HG03095 (cell line): ENCODE measurements at regions not wholly inside any gene's neighbourhood (a gene's known extent, or its start where the extent isn't known, plus 50 kb on each side); places are given as distances from the start of the nearest gene placed in this dataset.

ENCODE experiments used
- ATAC-seq: cut with Tn5 transposase; IDR thresholded peaks from one replicate; pipeline ENCODE4 v1.9.1; 2021; ENCODE audit warnings: moderate library complexity; ENCODE audit not compliant: unreplicated experiment

GRCh38 chr1:82555501-82555900 lies 754.8 kb downstream of the ADGRL2 start:
- ATAC-seq: no peak

DNA sequence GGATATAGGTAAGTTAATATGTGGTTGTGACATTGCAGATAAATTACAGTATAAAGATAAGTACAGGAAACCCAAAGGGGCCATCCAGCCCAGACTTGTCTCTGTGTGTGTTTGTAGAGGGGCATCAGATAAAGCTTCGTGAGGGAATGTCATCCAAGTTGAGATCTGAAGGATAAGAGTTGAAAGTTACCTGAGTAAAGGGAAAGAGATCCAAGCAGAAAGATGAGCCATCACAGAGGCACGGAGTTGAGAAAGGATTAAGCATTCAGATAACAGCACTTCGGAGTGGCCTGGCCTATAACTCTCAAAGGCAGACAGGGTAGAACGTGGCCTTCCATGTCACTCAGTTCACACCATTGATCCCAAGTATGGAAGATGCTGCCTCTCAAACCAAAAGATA lies 749.1 kb downstream of the ADGRL2 start:
- no peak for ATAC-seq

- no peak for ATAC-seq
Measured at GRCh38 chr1:82542766-82543165, 742.0 kb downstream of the ADGRL2 start.

DNA sequence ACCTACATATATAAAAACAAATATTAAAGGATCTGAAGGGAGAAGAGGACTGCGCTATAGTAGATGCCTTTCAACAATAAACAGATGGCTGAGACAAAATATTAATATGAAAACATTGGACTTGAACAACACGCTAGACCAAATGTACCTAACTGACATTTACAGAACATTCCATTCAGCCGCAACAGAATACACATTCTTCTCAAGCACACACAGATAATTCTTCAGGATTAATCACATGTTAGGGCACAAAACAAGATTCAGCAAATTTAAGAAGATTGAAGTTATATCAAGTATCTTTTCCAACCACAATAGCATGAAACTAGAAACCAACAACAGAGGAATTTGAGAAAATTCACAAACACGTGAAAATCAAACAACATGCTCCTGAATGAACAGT lies 741.4 kb downstream of the ADGRL2 start:
- ATAC-seq: no peak

- no peak for ATAC-seq
Measured at GRCh38 chr1:82540006-82540405, 739.3 kb downstream of the ADGRL2 start.

DNA sequence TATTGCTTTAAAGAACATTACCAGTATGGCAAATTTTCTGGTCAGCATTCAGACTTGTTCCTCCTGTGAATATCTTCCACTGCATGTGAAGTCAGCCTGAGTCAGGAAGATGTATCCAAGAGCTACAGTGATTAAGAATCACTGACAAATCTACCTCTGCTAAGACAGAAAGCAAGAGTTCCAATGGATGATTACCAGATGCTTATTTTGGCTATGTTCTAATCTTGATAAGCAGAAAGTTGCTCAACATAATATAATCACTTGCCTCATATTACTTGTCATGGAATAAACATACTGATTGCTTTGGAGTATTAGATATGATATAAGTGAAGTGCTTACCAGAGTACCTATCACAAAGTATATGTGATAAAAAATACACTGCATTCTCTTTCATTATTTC lies 738.1 kb downstream of the ADGRL2 start:
- ATAC-seq: no peak

DNA sequence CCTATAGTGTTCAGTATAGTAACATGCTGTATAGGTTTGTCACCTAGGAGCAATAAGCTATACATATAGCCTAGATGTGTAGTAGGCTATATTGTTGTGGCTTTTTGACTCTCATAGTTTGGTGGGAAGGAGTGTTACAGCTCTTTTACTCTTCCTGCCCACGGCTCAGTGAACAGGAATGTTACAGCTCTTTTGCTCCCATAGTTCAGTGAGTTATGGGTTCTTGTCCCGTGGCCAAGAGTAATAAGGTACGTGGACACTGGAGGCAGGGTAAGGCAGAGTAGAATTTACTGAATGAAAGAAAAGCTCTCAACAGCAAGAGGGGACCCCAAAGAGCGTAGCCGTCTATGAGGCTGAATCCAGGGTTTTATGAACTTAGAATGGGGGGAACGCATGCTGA lies 734.3 kb downstream of the ADGRL2 start:
- ATAC-seq: no peak

DNA sequence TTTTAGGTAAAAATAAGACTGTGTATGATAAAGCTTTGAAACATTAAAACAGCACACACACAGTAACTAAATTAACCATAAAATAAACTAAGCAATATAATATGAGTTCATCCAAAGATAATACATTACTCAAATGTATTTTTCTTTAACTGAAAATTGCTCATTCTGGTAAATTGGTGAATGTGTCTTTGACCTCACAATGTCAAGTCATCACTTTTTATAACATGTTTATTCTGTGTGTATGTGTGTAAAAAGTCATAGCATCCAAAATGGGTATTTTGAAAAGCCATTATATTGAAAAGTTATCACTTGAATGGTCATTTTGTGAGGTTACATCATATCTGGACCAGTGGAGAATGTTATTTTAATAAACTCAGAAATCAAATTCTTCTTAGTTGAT lies 724.6 kb downstream of the ADGRL2 start:
- ATAC-seq: no peak

GRCh38 chr1:82520611-82521010 lies 719.9 kb downstream of the ADGRL2 start:
- ATAC-seq: no peak

GRCh38 chr1:82517586-82517985 lies 716.9 kb downstream of the ADGRL2 start:
- ATAC-seq: no peak

DNA sequence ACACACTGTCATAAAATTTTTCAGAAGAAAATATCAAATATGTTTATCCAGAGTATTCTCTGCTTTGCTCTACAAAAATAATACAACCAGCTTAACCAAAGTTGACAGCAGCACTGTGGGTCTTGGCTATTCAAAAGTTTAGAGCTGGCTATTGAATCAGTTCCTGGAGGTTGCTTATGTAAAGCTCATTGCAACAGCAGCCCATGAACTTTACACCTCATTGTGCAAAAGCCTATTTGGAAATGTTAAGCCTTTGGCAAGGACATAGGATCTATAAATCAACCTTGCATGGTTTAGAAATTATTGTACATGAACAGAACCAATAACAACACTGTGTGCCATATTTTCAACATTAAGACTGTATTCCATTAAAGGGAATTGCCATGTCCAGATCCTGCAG lies 714.9 kb downstream of the ADGRL2 start:
- no peak for ATAC-seq

GRCh38 chr1:82511441-82511840 lies 710.7 kb downstream of the ADGRL2 start:
- no peak for ATAC-seq

DNA sequence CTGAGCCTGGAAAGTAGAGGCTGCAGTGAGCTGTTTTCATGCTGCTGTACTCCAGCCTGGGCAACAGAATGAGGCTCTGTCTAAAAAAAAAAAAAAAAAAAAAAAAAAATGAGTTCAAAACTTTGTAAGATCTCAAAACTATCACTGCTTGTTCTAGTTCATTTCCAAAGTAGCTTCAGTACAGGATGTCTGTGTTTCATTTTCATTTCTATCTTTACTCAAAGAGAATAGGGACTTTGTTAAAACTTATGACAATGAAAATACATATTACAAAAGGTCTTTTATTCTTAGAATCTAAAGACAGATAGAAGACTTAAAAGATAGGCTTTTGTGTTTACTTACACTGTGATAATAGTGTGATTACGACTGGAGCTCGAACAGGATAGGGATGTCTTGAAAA lies 709.7 kb downstream of the ADGRL2 start:
- no peak for ATAC-seq

DNA sequence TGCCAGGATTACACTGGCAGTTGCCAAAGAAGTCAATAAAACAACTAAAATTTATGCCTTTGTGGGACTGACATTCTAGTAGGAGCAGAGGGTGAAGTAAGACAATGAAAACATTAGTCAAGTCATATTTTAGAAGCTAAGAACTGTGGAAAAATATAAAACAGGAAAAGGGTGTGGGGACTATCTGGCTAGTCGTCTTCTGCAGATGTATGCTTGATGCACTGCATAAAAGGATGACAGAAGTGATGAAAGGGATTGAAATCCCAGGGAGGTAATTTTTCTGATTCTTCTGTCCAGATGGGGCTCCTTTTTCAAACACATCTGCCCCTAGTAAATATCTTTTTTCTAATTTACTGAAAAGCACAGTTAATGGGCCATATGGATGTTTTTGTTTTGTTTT lies 706.3 kb downstream of the ADGRL2 start:
- no peak for ATAC-seq

- no peak for ATAC-seq
Measured at GRCh38 chr1:82503822-82504221, 703.1 kb downstream of the ADGRL2 start.

DNA sequence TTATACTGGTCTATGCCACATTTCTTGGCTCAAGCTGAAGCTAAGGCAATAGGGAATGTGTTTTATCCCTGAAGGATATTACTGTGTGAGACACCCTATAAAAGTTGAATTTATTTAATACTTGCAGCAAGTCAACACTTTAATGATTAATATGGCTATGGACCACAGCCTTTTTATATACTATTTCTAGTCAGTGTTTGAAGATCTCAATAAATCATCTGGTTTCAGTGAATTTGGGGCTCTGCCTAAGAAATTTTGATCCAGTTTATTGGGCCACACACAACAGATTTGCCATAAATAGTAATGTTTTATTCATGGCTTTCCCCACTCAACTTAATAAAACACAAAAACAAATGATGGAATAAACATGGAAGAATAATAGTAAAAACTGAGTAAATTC lies 698.3 kb downstream of the ADGRL2 start:
- ATAC-seq: no peak

GRCh38 chr1:82494117-82494516 lies 693.4 kb downstream of the ADGRL2 start:
- no peak for ATAC-seq

GRCh38 chr1:82492159-82492558 lies 691.4 kb downstream of the ADGRL2 start:
- no peak for ATAC-seq

DNA sequence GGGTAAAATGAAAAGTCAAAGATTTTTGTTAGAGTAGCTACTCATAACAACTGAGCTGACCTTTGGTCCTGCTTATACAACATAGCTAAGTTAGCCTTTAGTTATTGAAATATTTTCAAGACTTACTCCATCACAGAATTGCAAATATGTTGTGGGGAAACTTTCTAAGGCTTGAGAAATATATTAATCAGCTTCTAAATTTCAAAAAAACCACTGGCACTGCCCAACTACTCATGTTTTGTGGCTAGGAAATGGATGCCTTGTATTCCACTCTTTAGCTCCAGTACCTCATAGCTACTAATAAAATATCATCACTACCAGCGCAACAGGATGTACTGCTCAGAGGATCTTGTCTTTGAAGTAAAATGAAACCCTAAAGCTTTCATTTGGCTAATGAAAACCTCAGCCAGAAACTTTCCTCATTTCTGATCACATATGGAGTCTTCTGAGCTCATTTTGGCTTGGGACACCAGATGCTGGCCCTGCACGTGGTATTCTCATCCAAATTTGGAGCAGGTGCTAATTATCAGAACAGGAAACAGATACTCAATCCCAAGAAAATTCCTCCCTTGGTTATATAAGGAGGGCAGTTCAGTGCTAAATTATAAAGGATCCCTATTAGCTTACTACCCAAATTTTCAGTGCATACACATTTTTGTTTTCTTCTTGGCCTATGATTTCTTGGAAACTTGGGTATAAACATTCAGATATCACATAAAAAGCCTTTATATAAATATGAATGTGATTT lies 690.7 kb downstream of the ADGRL2 start:
- ATAC-seq: no peak

DNA sequence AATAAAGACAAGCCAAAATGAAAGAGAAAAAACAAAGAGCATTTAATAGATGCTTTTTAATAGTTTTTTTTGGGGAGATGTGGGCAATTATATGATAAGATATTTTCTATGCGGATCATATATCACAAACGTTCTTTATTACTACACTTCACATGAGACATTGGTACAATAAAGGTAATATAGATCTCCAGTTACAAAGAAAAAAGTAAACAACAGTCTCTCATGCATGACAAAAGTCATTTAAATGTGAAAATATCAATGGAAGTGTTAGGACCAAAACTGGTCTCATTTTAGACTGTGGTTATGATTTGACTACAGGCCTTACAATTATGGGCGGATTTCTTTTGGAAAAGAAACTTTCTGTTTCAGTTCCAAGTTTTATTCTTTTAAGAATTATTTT lies 687.0 kb downstream of the ADGRL2 start:
- ATAC-seq: no peak

- no peak for ATAC-seq
Measured at GRCh38 chr1:82486969-82487368, 686.2 kb downstream of the ADGRL2 start.

GRCh38 chr1:82486468-82486867 lies 685.7 kb downstream of the ADGRL2 start:
- no peak for ATAC-seq
